Skin epidermis (tissue), 12 donors: ENCODE measurements at regions not wholly inside any gene's neighbourhood (a gene's known extent, or its start where the extent isn't known, plus 50 kb on each side); places are given as distances from the start of the nearest gene placed in this dataset.

Source experiments
- H3K27ac ChIP-seq, 21 experiments: fragments of 200-600 bp; sonication (generic) in 11 of 21; one replicate each; pipeline ENCODE4 v1.5.0; 2020; ENCODE audit warnings: mild to moderate bottlenecking in 3 of 21, inconsistent platforms in 2 of 21, moderate library complexity in 2 of 21
- H3K4me3 ChIP-seq, 7 experiments: fragments of 200-600 bp; sonication (generic) in 2 of 7; one replicate each; pipeline ENCODE4 v1.5.0; 2020; ENCODE audit warnings: inconsistent platforms in 2 of 7, mild to moderate bottlenecking in 2 of 7, moderate library complexity in 1 of 7

- no peak overlapping the region for H3K27ac ChIP-seq
Measured at GRCh38 chr6:167720456-167721285, 106.0 kb upstream of the AFDN start.

GRCh38 chr6:167721291-167721690, 105.4 kb upstream of the AFDN start:
- no peak overlapping the region for H3K4me3 ChIP-seq
- no peak overlapping the region for H3K27ac ChIP-seq

More at GRCh38 chr6:167720456-167721285, 106.0 kb upstream of the AFDN start:
- H3K4me3 ChIP-seq = no peak overlapping the region

- no peak overlapping the region for H3K4me3 ChIP-seq
- no peak overlapping the region for H3K27ac ChIP-seq
Measured at GRCh38 chr6:167722634-167723309, 103.9 kb upstream of the AFDN start.

- Histone ChIP-seq H3K4me3 (no peak overlapping the region), H3K27ac (no peak overlapping the region)
Measured at GRCh38 chr6:167726043-167726621, 100.6 kb upstream of the AFDN start.

- Histone ChIP-seq H3K27ac (no peak overlapping the region), H3K4me3 (no peak overlapping the region)
Measured at GRCh38 chr6:167730441-167730840, 96.3 kb upstream of the AFDN start.

- H3K27ac ChIP-seq = no peak overlapping the region
- no peak overlapping the region for H3K4me3 ChIP-seq
Measured at GRCh38 chr6:167731216-167731615, 95.5 kb upstream of the AFDN start.

GRCh38 chr6:167731731-167732422, 94.8 kb upstream of the AFDN start:
- H3K27ac ChIP-seq = no peak overlapping the region
- H3K4me3 ChIP-seq = no peak overlapping the region

GRCh38 chr6:167733740-167734661, 92.7 kb upstream of the AFDN start:
- peak overlapping the region in 9 of 21 experiments; percentile 7 to 53 (median 30) for H3K27ac ChIP-seq
- no peak overlapping the region for H3K4me3 ChIP-seq

- Histone ChIP-seq H3K27ac (peak overlapping the region in 4 of 21 experiments; percentile 30 to 53 (median 42)), H3K4me3 (no peak overlapping the region)
Measured at GRCh38 chr6:167734662-167735083, 92.0 kb upstream of the AFDN start.

GRCh38 chr6:167735084-167735950, 91.4 kb upstream of the AFDN start:
- no peak overlapping the region for H3K4me3 ChIP-seq
- peak overlapping the region in 2 of 21 experiments; percentile 17 to 43 for H3K27ac ChIP-seq

- no peak overlapping the region for H3K27ac ChIP-seq
Measured at GRCh38 chr6:167735951-167736288, 90.8 kb upstream of the AFDN start.

GRCh38 chr6:167736486-167737204, 90.1 kb upstream of the AFDN start:
- no peak overlapping the region for H3K4me3 ChIP-seq
- H3K27ac ChIP-seq = no peak overlapping the region

More at GRCh38 chr6:167735951-167736288, 90.8 kb upstream of the AFDN start:
- no peak overlapping the region for H3K4me3 ChIP-seq

GRCh38 chr6:167737205-167737830, 89.4 kb upstream of the AFDN start:
- H3K27ac ChIP-seq = no peak overlapping the region
- H3K4me3 ChIP-seq = no peak overlapping the region

GRCh38 chr6:167738386-167738785, 88.3 kb upstream of the AFDN start:
- H3K27ac ChIP-seq = no peak overlapping the region
- no peak overlapping the region for H3K4me3 ChIP-seq

GRCh38 chr6:167739721-167740475, 86.8 kb upstream of the AFDN start:
- H3K27ac ChIP-seq = no peak overlapping the region
- no peak overlapping the region for H3K4me3 ChIP-seq

GRCh38 chr6:167742719-167743303, 83.9 kb upstream of the AFDN start:
- H3K27ac ChIP-seq = no peak overlapping the region
- no peak overlapping the region for H3K4me3 ChIP-seq
